ENCODE measurements at regions not wholly inside any gene's neighbourhood (a gene's known extent, or its start where the extent isn't known, plus 50 kb on each side); places are given as distances from the start of the nearest gene placed in this dataset.
"Not testable (repeated sequence)": the region's sequence is repeated elsewhere in the genome, so short reads cannot be mapped to it uniquely, and the experiment has no call there.

DNA sequence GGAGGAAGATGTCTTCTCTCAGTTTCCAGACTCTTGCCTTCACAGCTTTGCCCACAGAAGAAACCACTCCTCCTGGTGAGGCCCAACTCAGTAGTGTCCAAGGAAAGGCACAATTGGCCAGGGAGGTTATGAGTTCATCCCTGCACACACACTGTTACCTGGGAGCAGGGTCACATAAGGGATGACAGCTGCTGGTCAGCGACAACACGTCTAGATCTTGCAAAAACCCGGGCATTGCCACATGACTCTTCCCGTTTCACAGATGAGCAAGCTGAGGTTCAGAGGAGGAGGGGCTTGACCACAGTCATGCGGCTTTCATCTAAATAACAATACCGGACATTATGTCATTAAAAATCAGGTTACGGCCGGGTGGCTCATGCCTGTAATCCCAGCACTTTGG is 186.0 kb downstream of the COPRS start:
- Mint-ChIP-seq H3K36me3 (ENCODE audit: low read depth) (no peaks in the 10 kb centered on the region), H3K27me3 (peaks cover 22% of the 10 kb centered on the region), H3K4me3 (no peak overlapping the region), H3K9me3 (peaks cover 10% of the 10 kb centered on the region), H3K4me1 (peaks cover 2% of the 10 kb centered on the region), H3K27ac (no peak overlapping the region)
- DNase-seq: no peak
- intact Hi-C loops (cut with micrococcal nuclease): no loop called here

DNA sequence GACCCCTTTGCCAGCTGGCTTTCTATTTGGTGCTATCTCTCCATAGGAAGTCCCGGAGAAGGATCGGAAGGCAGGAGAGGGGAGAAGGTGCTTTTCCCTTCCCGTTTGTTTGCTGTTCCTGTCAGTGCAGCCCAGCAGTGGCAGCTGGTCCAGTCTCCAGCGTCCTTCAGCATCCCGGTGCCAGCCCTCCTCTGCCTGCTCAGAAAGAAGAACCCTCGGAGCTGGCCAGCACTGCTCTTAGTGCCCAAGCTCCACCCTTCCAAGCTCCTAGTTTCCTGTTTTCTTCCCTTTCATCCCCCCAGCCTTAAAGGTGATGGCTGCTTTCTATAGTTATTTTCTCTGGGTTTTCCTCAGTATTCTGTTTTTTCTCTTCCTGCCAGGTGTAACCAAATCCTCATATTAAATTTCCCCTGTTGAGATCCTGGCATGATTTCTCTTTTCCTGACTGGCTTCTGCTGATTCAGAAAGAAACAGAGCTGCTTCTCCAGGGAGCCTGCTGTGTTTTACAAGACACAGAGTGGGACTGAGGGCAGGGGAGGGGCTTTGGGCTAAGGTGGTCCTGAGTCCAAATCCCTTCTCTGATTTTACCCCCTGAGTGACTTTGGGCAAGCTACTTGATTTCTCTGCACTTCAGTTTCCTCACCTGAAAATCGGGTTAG is 186.8 kb downstream of the COPRS start:
- intact Hi-C loops (cut with micrococcal nuclease): no loop called here
- Mint-ChIP-seq H3K9me3 (peaks cover 16% of the 10 kb centered on the region), H3K4me3 (no peak overlapping the region), H3K36me3 (ENCODE audit: low read depth) (no peaks in the 10 kb centered on the region), H3K4me1 (peaks cover 2% of the 10 kb centered on the region), H3K27ac (no peak overlapping the region), H3K27me3 (peaks cover 25% of the 10 kb centered on the region)
- no peak for DNase-seq

DNA sequence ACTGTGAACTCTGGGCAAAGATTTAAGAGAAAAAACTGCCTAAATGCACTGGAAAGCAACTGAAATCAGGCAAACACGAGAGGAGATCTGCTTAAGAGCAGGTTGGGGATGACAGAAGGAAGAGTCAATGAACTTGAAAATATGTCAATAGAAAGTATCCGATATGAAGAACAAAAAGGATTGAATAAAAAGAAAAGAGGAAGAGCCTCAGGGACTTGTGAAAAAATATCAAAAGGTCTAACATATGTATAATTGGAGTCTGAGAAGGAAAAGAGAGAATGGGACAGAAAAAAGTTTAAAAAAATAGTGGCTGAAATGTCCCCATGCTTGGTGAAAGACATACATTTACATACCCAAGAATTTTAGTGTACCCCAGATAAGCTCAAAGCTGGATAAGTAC is 195.5 kb downstream of the COPRS start:
- H3K4me1 Mint-ChIP-seq: peaks cover 4% of the 10 kb centered on the region
- DNase-seq: no peak
- peaks cover 17% of the 10 kb centered on the region for H3K27me3 Mint-ChIP-seq
- peaks cover 29% of the 10 kb centered on the region for H3K9me3 Mint-ChIP-seq
- intact Hi-C loops (cut with micrococcal nuclease): no loop called here
- no peak overlapping the region for H3K27ac Mint-ChIP-seq
- no peak overlapping the region for H3K4me3 Mint-ChIP-seq
- peaks cover 2% of the 10 kb centered on the region for H3K36me3 Mint-ChIP-seq (ENCODE audit: low read depth)

DNA sequence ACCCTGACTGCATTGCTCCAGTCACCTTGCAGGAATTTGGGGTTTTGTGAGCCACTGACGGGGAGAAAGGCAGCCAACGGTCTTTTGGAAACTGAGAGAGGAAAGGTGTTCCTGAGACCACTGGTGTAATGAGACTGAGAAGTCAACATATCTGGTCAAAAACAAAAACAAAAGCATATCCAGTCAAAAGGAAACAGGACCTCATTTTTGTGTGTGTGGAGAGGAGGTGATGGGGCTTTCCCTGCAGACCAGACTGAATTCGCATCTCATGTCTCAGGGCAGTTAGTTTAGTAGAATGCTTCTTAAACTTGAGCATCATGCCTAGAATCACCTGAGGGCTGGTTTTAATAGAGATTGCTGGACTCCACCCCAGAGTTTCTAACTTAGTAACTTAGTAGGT is 198.4 kb downstream of the COPRS start:
- H3K27me3 Mint-ChIP-seq: peaks cover 11% of the 10 kb centered on the region
- intact Hi-C loops (cut with micrococcal nuclease): no loop called here
- no peak overlapping the region for H3K4me3 Mint-ChIP-seq
- DNase-seq: no peak
- peaks cover 16% of the 10 kb centered on the region for H3K9me3 Mint-ChIP-seq
- peaks cover 2% of the 10 kb centered on the region for H3K36me3 Mint-ChIP-seq (ENCODE audit: low read depth)
- peaks cover 2% of the 10 kb centered on the region for H3K4me1 Mint-ChIP-seq
- H3K27ac Mint-ChIP-seq: no peak overlapping the region

DNA sequence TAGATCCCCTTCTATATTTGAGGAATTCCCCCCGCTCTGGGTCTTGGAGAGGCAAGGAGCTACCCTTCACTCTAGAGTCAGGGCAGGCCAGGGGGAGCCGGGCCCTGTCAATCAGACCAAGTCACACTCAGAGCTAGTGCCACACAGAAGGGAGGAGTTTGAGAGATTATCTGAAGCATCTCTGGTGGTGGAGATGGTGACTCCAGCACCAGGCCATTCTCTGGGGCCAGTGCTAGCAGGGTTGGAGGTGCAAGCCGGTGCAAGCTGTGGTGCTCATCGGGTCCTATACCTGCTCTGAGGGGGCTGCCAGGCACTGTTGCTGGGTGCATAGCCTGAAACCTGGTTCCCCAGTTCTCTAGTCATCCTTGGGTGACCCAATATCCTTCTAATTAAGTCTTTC is 201.2 kb downstream of the COPRS start:
- Mint-ChIP-seq H3K27ac (no peak overlapping the region), H3K9me3 (peaks cover 4% of the 10 kb centered on the region), H3K36me3 (ENCODE audit: low read depth) (no peaks in the 10 kb centered on the region), H3K27me3 (peaks cover 11% of the 10 kb centered on the region), H3K4me1 (peaks cover 2% of the 10 kb centered on the region), H3K4me3 (no peak overlapping the region)
- intact Hi-C loops (cut with micrococcal nuclease): no loop called here
- DNase-seq: no peak

DNA sequence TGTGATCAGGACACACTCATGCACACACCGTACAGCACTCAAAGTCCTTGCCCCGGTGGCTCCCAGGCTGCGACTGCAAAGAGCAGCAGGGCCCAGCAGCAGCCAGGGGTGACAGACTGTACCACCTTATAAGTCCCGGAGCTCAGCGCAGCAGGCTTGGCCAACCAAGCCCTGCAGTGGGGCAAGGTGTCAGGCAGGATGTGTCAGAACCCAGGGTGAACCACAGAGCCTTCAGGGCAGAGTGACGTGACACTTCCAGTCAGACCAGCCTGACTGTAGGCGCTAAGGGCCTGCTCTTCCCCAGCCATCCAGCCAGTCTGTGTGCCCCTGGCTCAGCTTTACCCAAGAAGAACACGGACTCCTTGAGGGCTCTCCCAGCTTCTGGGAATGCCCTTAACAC is 204.1 kb downstream of the COPRS start:
- no peaks in the 10 kb centered on the region for H3K4me1 Mint-ChIP-seq
- DNase-seq: peak; percentile 63
- peaks cover 11% of the 10 kb centered on the region for H3K27me3 Mint-ChIP-seq
- H3K9me3 Mint-ChIP-seq: no peaks in the 10 kb centered on the region
- intact Hi-C loops (cut with micrococcal nuclease): no loop called here
- H3K27ac Mint-ChIP-seq: no peak overlapping the region
- no peak overlapping the region for H3K4me3 Mint-ChIP-seq
- no peaks in the 10 kb centered on the region for H3K36me3 Mint-ChIP-seq (ENCODE audit: low read depth)

DNA sequence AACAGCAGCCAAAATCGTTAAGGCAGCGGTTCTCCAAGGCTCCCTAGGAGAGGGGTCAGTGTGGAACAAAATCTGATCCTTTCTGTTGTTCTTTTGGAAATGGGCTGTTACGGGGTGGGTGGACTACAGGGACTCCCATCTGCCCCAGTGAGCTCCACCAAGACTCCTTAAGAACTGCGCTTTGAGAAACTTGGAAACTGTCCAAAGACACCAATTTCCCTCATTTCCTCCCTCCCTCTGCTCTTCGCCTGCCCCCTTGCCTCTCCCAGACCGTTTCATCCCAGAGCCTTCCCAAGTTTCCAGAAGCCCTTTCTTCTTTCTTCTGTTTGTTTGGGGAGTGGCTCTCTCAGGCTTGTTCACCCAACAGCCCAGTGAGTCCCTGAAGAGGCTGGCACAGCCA is 205.4 kb downstream of the COPRS start:
- no peaks in the 10 kb centered on the region for H3K9me3 Mint-ChIP-seq
- intact Hi-C loops (cut with micrococcal nuclease): no loop called here
- H3K4me3 Mint-ChIP-seq: no peak overlapping the region
- no peaks in the 10 kb centered on the region for H3K36me3 Mint-ChIP-seq (ENCODE audit: low read depth)
- H3K27me3 Mint-ChIP-seq: peaks cover 9% of the 10 kb centered on the region
- H3K4me1 Mint-ChIP-seq: no peaks in the 10 kb centered on the region
- no peak overlapping the region for H3K27ac Mint-ChIP-seq
- DNase-seq: no peak

DNA sequence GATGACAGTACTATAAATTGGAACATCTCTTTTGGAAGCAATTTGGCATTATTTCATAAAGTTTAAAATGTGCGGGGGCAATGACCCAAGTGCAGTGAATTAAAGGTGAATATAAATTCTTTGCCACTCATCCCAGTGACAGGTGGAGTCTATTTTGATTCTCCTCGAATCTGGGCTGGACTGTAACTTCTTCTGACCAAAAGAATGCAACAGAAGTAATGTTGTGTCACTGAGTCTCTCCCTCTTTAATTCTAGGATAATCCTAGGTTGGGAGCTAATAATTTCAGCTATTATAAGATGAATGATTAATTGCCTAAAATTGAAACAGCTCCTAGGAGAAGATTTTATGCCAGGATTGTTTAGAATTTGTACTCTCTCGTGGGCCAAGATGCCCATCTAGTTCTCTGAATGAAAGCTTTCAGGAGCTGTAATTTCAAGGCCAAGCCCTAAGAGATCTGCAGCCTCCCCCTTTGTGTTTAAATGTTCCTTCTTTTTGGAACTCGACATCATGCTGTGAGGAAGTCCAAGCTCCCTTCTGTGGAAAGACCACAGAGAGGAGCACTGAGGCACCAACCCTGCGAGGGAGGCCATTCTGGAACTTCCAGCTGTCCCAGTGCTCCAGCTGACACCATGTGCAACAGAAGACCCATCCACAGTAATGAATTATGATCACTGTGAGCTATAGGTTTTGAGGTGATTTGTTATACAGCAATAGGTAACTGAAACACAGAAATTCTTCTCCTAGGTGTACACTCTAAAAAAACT is 208.1 kb downstream of the COPRS start:
- Mint-ChIP-seq H3K4me3 (no peak overlapping the region), H3K27me3 (no peaks in the 10 kb centered on the region)
- intact Hi-C loops (cut with micrococcal nuclease): no loop called here

DNA sequence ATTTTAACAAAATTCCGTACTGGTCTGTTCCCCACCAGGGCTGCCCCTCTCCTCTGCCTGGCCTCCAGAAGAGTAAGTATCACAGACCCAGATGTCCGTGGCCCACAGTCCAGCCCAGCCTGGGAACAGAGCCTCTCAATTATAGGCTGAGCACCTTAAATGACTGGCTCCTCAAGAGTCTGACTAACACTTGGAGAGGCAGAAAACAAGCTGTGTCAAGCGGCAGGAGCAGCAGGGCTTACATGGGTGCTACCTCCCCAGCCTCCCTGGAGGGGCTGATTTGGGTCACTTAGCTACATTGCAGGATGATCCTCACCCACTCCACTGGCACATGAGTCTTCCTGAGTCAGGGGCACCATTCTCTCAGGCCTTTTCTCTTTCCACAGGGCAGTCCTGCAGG is 209.7 kb downstream of the COPRS start:
- H3K27me3 Mint-ChIP-seq: no peaks in the 10 kb centered on the region
- H3K4me3 Mint-ChIP-seq: no peak overlapping the region
- H3K27ac Mint-ChIP-seq: no peak overlapping the region
- DNase-seq: no peak
- H3K9me3 Mint-ChIP-seq: peaks cover 8% of the 10 kb centered on the region
- H3K4me1 Mint-ChIP-seq: no peaks in the 10 kb centered on the region
- H3K36me3 Mint-ChIP-seq (ENCODE audit: low read depth): no peaks in the 10 kb centered on the region
- intact Hi-C loops (cut with micrococcal nuclease): no loop called here

More for the DNA sequence above, 208.1 kb downstream of the COPRS start:
- H3K27ac Mint-ChIP-seq: no peak overlapping the region
- H3K9me3 Mint-ChIP-seq: peaks cover 8% of the 10 kb centered on the region
- H3K36me3 Mint-ChIP-seq (ENCODE audit: low read depth): no peaks in the 10 kb centered on the region
- DNase-seq: no peak
- H3K4me1 Mint-ChIP-seq: no peaks in the 10 kb centered on the region

DNA sequence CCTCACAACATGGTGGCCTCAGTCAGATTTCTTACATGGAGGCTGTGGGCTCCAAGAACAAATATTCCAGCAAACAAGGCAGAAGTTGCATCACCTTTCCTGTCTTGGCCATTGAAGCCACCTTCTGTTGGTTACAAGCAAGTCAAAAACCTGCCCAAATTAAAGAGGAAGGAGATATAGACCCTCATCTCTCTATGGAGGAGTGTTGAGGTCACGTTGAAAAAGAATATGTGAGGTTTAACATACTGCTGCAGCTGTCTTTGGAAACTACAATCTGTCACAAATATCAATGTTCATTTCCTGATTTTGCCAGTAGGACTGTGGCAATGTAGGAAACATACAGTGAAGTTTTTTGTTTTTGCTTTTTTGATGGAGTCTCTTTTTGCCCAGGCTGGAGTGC is 211.4 kb downstream of the COPRS start:
- intact Hi-C loops (cut with micrococcal nuclease): no loop called here
- Mint-ChIP-seq H3K4me1 (no peaks in the 10 kb centered on the region), H3K9me3 (peaks cover 8% of the 10 kb centered on the region), H3K4me3 (no peak overlapping the region), H3K36me3 (ENCODE audit: low read depth) (no peaks in the 10 kb centered on the region), H3K27me3 (no peaks in the 10 kb centered on the region), H3K27ac (no peak overlapping the region)
- no peak for DNase-seq

DNA sequence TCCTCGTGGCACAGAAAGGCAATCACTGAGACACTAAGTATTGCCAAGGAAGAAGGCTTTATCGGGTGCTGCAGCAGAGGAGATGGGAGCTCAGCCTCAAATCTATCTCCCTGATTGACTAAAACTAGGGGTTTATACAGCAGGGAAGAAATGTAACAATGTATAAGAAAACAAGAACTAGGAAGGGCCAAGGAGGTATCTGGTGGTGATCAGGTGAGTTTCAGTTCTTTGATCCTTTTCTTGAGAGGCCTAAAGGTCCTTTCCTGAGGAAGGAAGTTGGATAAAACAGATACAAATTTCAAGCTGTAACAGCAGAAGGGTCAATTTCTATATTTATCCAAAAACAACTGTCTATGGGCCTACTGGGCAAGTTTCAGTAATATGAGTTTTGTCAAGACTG is 212.4 kb downstream of the COPRS start:
- no peaks in the 10 kb centered on the region for H3K4me1 Mint-ChIP-seq
- intact Hi-C loops (cut with micrococcal nuclease): no loop called here
- DNase-seq: no peak
- H3K36me3 Mint-ChIP-seq (ENCODE audit: low read depth): no peaks in the 10 kb centered on the region
- H3K27me3 Mint-ChIP-seq: no peaks in the 10 kb centered on the region
- H3K27ac Mint-ChIP-seq: no peak overlapping the region
- H3K9me3 Mint-ChIP-seq: peaks cover 8% of the 10 kb centered on the region
- H3K4me3 Mint-ChIP-seq: no peak overlapping the region

DNA sequence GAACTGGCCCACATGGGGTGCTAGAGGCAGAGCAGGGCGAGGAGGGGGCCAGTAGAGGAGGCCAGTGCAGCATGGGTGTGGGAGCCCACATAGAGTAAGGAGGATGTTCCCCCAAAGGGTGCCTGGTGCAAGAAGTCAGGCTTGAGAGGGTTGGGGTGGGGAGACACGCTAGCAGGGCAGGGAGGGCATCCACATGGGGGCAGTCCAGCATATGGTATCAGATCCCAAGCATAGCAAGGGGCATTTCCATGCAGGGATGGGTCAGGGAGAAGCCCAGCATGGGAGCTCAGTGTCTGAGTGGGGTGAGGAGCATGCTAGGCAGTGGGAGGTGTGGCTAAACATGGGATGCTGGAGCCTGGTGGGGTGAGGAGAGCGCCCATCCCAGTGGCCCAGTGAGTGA is 213.7 kb downstream of the COPRS start:
- H3K4me3 Mint-ChIP-seq: no peak overlapping the region
- H3K4me1 Mint-ChIP-seq: no peaks in the 10 kb centered on the region
- intact Hi-C loops (cut with micrococcal nuclease): no loop called here

DNA sequence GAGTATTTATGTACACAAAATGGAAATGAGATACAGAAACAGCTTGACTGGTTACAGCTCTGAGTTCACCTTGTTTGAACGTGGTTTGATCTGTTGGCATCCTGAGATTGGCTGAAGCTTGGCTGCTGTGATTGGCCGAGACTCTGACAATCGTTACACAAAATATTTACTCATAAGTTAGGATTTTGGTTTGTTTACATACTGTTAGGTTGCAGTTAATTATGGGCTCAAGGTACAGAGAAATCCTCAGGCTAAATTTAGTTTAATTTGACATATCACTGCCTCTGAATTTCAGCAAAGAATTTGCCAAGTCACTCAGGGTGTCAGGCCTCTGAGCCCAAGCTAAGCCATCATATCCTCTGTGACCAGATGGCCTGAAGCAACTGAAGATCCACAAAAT is 227.3 kb downstream of the COPRS start:
- H3K27me3 Mint-ChIP-seq: peaks cover 21% of the 10 kb centered on the region
- intact Hi-C loops (cut with micrococcal nuclease): no loop called here
- no peak overlapping the region for H3K4me3 Mint-ChIP-seq
- no peaks in the 10 kb centered on the region for H3K36me3 Mint-ChIP-seq (ENCODE audit: low read depth)
- DNase-seq: no peak
- H3K4me1 Mint-ChIP-seq: no peaks in the 10 kb centered on the region
- no peaks in the 10 kb centered on the region for H3K9me3 Mint-ChIP-seq
- H3K27ac Mint-ChIP-seq: no peak overlapping the region

More for the DNA sequence above, 213.7 kb downstream of the COPRS start:
- H3K27ac Mint-ChIP-seq: no peak overlapping the region
- H3K27me3 Mint-ChIP-seq: no peaks in the 10 kb centered on the region
- peaks cover 8% of the 10 kb centered on the region for H3K9me3 Mint-ChIP-seq
- no peak for DNase-seq
- no peaks in the 10 kb centered on the region for H3K36me3 Mint-ChIP-seq (ENCODE audit: low read depth)

DNA sequence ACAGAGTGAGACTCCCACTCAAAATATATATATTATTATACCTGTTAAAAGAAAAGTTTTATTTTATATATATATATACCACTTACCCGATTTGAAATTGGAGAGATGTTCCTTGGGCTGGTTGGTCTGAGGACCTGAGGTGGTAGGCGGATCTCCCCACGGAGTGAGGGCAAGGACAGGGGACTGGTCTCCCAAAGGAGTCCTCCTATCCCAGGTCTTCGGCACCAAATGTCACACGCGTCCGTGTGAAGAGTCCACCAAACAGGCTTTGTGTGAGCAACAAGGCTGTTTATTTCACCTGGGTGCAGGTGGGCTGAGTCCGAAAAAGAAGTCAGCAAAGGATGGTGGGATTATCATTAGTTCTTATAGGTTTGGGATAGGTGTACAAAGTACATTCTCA is 228.2 kb downstream of the COPRS start:
- H3K4me3 Mint-ChIP-seq; DNase-seq; H3K9me3 Mint-ChIP-seq; intact Hi-C loops (cut with micrococcal nuclease); H3K4me1 Mint-ChIP-seq; H3K36me3 Mint-ChIP-seq (ENCODE audit: low read depth); H3K27ac Mint-ChIP-seq: not testable (repeated sequence)
- peaks cover 25% of the 10 kb centered on the region for H3K27me3 Mint-ChIP-seq

Data from activated CD4-positive, alpha-beta T cell treated with anti-CD3 and anti-CD28 coated beads, Interleukin-2, amount 10 ng/mL, durations not matched to agents 24 days and 14 days (primary cell).